ENCODE measurements at regions not wholly inside any gene's neighbourhood (a gene's known extent, or its start where the extent isn't known, plus 50 kb on each side); places are given as distances from the start of the nearest gene placed in this dataset.

- no peak for TF ChIP-seq CTCF (IDR thresholded peaks at IDR 0.05)
- no peak for DNase-seq
- Histone ChIP-seq H3K36me3 (replicated peaks in 1 of 2; ENCODE audit: control insufficient read depth in 1 of 2, insufficient read depth in 2 of 2, low read length in 2 of 2) (no peaks in the 10 kb centered on the region), H3K4me1 (ENCODE audit: control insufficient read depth in 1 of 2, insufficient read depth in 2 of 2, low read length in 2 of 2) (no peaks in the 10 kb centered on the region), H3K4me3 (replicated peaks in 1 of 3; ENCODE audit: low read depth in 2 of 3, low read length in 3 of 3) (no peak overlapping the region), H3K9ac (ENCODE audit: insufficient read depth, low read length, poor library complexity, severe bottlenecking) (no peak overlapping the region), H3K27me3 (ENCODE audit: control insufficient read depth in 2 of 2, insufficient read depth in 2 of 2, low read length in 2 of 2) (no peaks in the 10 kb centered on the region), H3K79me2 (ENCODE audit: insufficient read depth, low read length) (no peaks in the 10 kb centered on the region), H3K27ac (ENCODE audit: low read depth in 1 of 2, low read length in 2 of 2) (no peak overlapping the region), H2AFZ (ENCODE audit: insufficient read depth, low read depth, low read length, poor library complexity, severe bottlenecking) (no peak overlapping the region), H4K20me1 (ENCODE audit: insufficient read depth, low read length) (no peaks in the 10 kb centered on the region), H3K4me2 (replicated peaks; ENCODE audit: extremely low read depth, low read length, poor library complexity, severe bottlenecking) (no peak overlapping the region), H3K9me3 (replicated peaks in 1 of 2; ENCODE audit: control insufficient read depth in 1 of 2, insufficient read depth in 1 of 2, low read length in 2 of 2) (peaks cover 0 to 3% of the 10 kb centered on the region in 2 donors)
- Mint-ChIP-seq H3K9me3 (peaks cover 0 to 2% (median 0%) of the 10 kb centered on the region in 7 donors), H3K27ac (no peak overlapping the region), H3K27me3 (ENCODE audit: low read depth in 3 of 3) (no peaks in the 10 kb centered on the region), H3K4me1 (no peaks in the 10 kb centered on the region), H3K36me3 (no peaks in the 10 kb centered on the region), H3K4me3 (no peak overlapping the region)
- intact Hi-C loops (cut with micrococcal nuclease): no loop called here
- WGBS (ENCODE audit: insufficient coverage): no CpG with 5 or more reads among the region's 3 CpGs
These were observed 1056.2 kb downstream of the EPHA7 start for GRCh38 chr6:92363111-92363510.

- intact Hi-C loops (cut with micrococcal nuclease): no loop called here
- Mint-ChIP-seq H3K4me3 (no peak overlapping the region), H3K9me3 (peaks cover 0 to 2% (median 0%) of the 10 kb centered on the region in 7 donors), H3K27me3 (ENCODE audit: low read depth in 3 of 3) (no peaks in the 10 kb centered on the region), H3K27ac (no peak overlapping the region), H3K4me1 (no peaks in the 10 kb centered on the region), H3K36me3 (no peaks in the 10 kb centered on the region)
- Histone ChIP-seq H4K20me1 (ENCODE audit: insufficient read depth, low read length) (no peaks in the 10 kb centered on the region), H3K4me1 (ENCODE audit: control insufficient read depth in 1 of 2, insufficient read depth in 2 of 2, low read length in 2 of 2) (no peaks in the 10 kb centered on the region), H3K27me3 (ENCODE audit: control insufficient read depth in 2 of 2, insufficient read depth in 2 of 2, low read length in 2 of 2) (no peaks in the 10 kb centered on the region), H3K27ac (ENCODE audit: low read depth in 1 of 2, low read length in 2 of 2) (no peak overlapping the region), H3K79me2 (ENCODE audit: insufficient read depth, low read length) (no peaks in the 10 kb centered on the region), H3K9me3 (replicated peaks in 1 of 2; ENCODE audit: control insufficient read depth in 1 of 2, insufficient read depth in 1 of 2, low read length in 2 of 2) (peaks cover 0 to 3% of the 10 kb centered on the region in 2 donors), H3K9ac (ENCODE audit: insufficient read depth, low read length, poor library complexity, severe bottlenecking) (no peak overlapping the region), H2AFZ (ENCODE audit: insufficient read depth, low read depth, low read length, poor library complexity, severe bottlenecking) (no peak overlapping the region), H3K36me3 (replicated peaks in 1 of 2; ENCODE audit: control insufficient read depth in 1 of 2, insufficient read depth in 2 of 2, low read length in 2 of 2) (no peaks in the 10 kb centered on the region), H3K4me3 (replicated peaks in 1 of 3; ENCODE audit: low read depth in 2 of 3, low read length in 3 of 3) (no peak overlapping the region), H3K4me2 (replicated peaks; ENCODE audit: extremely low read depth, low read length, poor library complexity, severe bottlenecking) (no peak overlapping the region)
- no peak for TF ChIP-seq CTCF (IDR thresholded peaks at IDR 0.05)
- no CpG with 5 or more reads among the region's 5 CpGs for WGBS (ENCODE audit: insufficient coverage)
- DNase-seq: no peak
These were observed 1057.0 kb downstream of the EPHA7 start for GRCh38 chr6:92362404-92362803.
